ENCODE measurements at regions not wholly inside any gene's neighbourhood (a gene's known extent, or its start where the extent isn't known, plus 50 kb on each side); places are given as distances from the start of the nearest gene placed in this dataset.
"Not testable (repeated sequence)": the region's sequence is repeated elsewhere in the genome, so short reads cannot be mapped to it uniquely, and the experiment has no call there.

DNA sequence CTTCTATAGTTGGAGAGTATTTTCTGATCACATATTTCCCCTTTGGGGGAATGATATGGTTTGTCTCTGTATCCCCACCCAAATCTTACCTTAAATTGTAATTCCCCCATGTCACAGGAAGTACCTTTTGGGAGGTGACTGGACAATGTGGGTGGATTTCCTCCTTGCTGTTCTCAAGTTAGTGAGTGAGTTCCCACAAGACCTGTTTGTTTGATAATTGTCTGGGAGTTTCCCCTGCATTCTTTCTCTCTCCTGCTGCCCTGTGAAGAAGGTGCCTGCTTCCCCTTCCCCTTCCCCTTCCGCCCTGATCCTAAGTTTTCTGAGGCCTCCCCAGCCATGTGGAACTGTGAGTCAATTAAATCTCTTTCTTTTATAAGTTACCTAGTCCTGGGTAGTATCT, 222.7 kb upstream of the SLC39A10 start:
- Mint-ChIP-seq H3K27me3 (ENCODE audit: low read depth) (no peaks in the 10 kb centered on the region), H3K9me3 (peaks cover 32% of the 10 kb centered on the region), H3K4me1 (ENCODE audit: low read depth) (peaks cover 12% of the 10 kb centered on the region), H3K4me3 (ENCODE audit: low read depth) (no peak overlapping the region), H3K27ac (no peak overlapping the region), H3K36me3 (ENCODE audit: low read depth) (peaks cover 14% of the 10 kb centered on the region)
- intact Hi-C loops (cut with micrococcal nuclease): no loop called here
- DNase-seq (ENCODE audit: low spot score): no peak

DNA sequence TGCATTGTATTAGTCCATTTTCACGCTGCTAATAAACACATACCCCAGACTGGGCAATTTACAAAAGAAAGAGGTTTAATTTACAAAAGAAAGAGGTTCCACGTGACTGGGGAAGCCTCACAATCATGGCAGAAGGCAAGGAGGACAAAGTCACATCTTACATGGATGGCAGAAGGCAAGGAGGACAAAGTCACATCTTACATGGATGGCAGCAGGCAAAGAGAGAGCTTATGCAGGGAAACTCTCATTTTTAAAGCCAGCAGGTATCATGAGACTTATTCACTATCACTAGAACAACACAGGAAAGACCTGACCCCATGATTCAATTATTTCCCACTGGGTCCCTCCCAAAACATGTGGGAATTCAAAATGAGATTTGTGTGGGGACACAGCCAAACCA, 223.3 kb upstream of the SLC39A10 start:
- Mint-ChIP-seq H3K36me3 (ENCODE audit: low read depth) (peaks cover 11% of the 10 kb centered on the region), H3K9me3 (peaks cover 26% of the 10 kb centered on the region)
- DNase-seq (ENCODE audit: low spot score); H3K4me1 Mint-ChIP-seq (ENCODE audit: low read depth); H3K4me3 Mint-ChIP-seq (ENCODE audit: low read depth); H3K27me3 Mint-ChIP-seq (ENCODE audit: low read depth); intact Hi-C loops (cut with micrococcal nuclease); H3K27ac Mint-ChIP-seq: not testable (repeated sequence)

DNA sequence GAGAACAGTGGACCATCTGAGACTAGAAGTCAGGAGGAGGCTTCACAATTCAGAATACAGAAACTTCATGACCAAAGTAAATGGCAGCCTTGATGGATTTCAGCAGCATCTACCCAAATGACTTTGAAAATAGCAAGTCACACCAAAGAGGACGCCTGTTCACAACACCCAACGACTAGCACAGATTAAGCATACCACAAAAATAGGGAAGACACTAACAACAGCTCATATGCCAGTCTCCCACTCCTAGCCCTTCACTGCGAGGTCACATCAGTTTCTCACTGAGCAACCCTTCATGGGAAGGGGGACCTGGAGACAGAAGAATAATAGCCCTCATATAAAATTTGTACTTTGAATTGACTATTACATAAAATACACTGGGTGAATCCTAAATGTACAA, 228.4 kb upstream of the SLC39A10 start:
- Mint-ChIP-seq H3K27me3 (ENCODE audit: low read depth) (no peaks in the 10 kb centered on the region), H3K4me1 (ENCODE audit: low read depth) (peaks cover 7% of the 10 kb centered on the region), H3K36me3 (ENCODE audit: low read depth) (peaks cover 4% of the 10 kb centered on the region), H3K27ac (no peak overlapping the region), H3K9me3 (peaks cover 11% of the 10 kb centered on the region), H3K4me3 (ENCODE audit: low read depth) (no peak overlapping the region)
- no peak for DNase-seq (ENCODE audit: low spot score)
- intact Hi-C loops (cut with micrococcal nuclease): no loop called here

DNA sequence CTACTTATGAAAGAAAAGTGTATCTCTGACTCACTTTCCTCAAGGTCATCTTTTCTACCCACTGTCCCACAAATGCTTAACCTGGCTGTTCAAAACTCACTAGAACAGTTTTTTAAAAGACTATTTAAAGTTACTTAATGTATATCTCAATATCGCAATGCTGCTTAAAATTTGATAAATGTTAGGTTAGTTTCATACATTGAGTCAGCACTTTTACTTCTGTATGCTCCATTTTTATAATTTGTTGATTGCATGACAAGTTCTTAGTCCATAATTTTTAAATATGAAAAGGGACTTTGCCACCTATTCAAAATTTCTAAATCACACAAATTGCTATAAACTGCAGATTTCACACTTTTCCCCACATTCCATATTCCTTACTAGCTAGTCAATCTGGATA, 231.7 kb upstream of the SLC39A10 start:
- Mint-ChIP-seq H3K9me3 (no peaks in the 10 kb centered on the region), H3K27ac (no peak overlapping the region), H3K4me1 (ENCODE audit: low read depth) (no peaks in the 10 kb centered on the region), H3K36me3 (ENCODE audit: low read depth) (no peaks in the 10 kb centered on the region), H3K27me3 (ENCODE audit: low read depth) (no peaks in the 10 kb centered on the region), H3K4me3 (ENCODE audit: low read depth) (no peak overlapping the region)
- intact Hi-C loops (cut with micrococcal nuclease): no loop called here
- DNase-seq (ENCODE audit: low spot score): no peak

DNA sequence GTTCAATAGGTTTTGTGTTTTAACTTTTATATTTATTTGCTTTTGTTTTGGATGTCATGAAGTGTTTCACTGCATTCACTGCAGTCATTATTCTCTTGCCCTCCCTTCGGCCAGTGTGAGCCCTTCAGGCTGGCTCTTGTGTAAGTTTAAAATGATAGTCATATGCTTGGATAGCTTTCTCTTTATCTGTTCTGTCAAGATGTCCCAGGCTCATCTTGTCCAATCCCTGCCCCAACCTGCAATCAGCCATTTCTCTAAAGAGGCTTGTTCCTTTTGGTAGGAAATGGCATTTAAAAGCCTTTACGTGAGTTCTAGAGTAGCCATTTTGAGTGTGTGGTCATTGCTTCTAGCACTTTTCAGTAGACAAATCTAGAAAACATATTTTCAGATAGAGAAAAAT, 238.0 kb upstream of the SLC39A10 start:
- H3K27ac Mint-ChIP-seq: no peak overlapping the region
- intact Hi-C loops (cut with micrococcal nuclease): no loop called here
- H3K4me3 Mint-ChIP-seq (ENCODE audit: low read depth): no peak overlapping the region
- H3K36me3 Mint-ChIP-seq (ENCODE audit: low read depth): peaks cover 3% of the 10 kb centered on the region
- H3K27me3 Mint-ChIP-seq (ENCODE audit: low read depth): no peaks in the 10 kb centered on the region
- no peak for DNase-seq (ENCODE audit: low spot score)
- H3K9me3 Mint-ChIP-seq: no peaks in the 10 kb centered on the region
- H3K4me1 Mint-ChIP-seq (ENCODE audit: low read depth): no peaks in the 10 kb centered on the region

DNA sequence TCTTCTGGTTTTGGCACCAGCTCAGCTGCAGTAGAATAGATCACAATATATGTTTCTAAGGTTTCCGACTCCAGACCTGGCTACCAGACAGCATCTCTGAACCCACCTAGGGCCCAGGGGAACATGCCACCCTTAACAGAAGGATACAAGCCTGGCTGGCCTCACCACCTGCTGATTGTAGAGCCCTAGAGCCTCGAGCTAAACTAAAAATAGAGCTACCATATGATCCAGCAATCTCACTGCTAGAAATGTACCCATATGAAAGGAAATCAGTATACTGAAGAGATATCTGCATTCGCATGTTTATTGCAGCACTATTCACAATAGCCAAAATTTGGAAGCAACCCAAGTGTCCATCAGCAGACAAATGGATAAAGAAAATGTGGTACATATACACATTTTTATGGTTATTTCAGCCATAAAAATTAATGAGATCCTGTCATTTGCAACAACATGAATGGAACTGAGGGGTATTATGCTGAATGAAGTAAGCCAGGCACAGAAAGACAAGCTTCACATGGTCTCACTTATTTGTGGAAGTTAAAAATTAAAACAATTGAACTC, 242.4 kb upstream of the SLC39A10 start:
- no peak overlapping the region for H3K4me3 Mint-ChIP-seq (ENCODE audit: low read depth)

DNA sequence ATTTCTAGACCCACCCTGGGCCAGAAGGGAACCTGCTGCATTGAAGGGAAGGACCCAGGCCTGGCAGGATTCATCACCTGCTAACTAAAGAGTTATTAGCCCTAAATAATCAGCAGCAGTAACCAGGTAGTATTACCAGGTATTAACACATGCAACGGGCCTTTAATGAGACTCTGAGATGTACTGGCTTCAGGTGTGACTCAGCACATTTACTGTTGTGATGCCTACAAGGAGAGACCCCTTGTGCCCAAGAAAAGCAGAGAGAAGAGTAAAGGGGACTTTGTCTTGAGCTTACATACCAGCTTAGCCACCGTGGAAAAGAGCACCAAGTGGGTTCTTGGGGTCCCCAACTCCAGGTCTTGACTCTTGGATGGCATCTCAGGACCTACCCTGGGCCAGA, 243.1 kb upstream of the SLC39A10 start:
- no peak overlapping the region for H3K4me3 Mint-ChIP-seq (ENCODE audit: low read depth)
- H3K4me1 Mint-ChIP-seq (ENCODE audit: low read depth): peaks cover 8% of the 10 kb centered on the region
- H3K27me3 Mint-ChIP-seq (ENCODE audit: low read depth): no peaks in the 10 kb centered on the region
- no peak overlapping the region for H3K27ac Mint-ChIP-seq
- DNase-seq (ENCODE audit: low spot score): no peak
- H3K36me3 Mint-ChIP-seq (ENCODE audit: low read depth): peaks cover under 1% of the 10 kb centered on the region
- H3K9me3 Mint-ChIP-seq: no peaks in the 10 kb centered on the region
- intact Hi-C loops (cut with micrococcal nuclease): no loop called here

More for the DNA sequence above, 242.4 kb upstream of the SLC39A10 start:
- no peak for DNase-seq (ENCODE audit: low spot score)
- Mint-ChIP-seq H3K36me3 (ENCODE audit: low read depth) (peaks cover 3% of the 10 kb centered on the region), H3K4me1 (ENCODE audit: low read depth) (peaks cover 8% of the 10 kb centered on the region), H3K9me3 (no peaks in the 10 kb centered on the region), H3K27ac (no peak overlapping the region), H3K27me3 (ENCODE audit: low read depth) (no peaks in the 10 kb centered on the region)
- intact Hi-C loops (cut with micrococcal nuclease): no loop called here

DNA sequence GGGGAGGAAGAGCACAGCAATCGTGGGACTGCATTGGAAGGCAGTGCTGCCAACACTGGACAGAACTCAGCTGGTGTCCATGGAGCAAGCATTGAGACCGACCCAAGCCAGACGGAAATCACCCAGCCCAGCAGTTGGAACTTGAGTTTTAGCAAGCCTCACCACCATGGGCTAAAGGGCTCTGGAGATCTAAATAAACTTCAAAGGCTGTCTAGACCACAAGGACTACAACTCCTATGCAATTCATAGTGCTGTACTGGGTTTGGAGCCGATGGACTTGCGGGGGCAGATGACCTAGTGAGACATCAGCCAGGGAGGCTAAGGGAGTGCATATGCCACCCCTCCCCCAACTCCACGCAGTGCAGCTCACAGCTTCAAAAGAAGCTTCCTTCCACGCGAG, 243.6 kb upstream of the SLC39A10 start:
- Mint-ChIP-seq H3K36me3 (ENCODE audit: low read depth) (no peaks in the 10 kb centered on the region), H3K4me3 (ENCODE audit: low read depth) (no peak overlapping the region), H3K4me1 (ENCODE audit: low read depth) (peaks cover 8% of the 10 kb centered on the region), H3K27ac (no peak overlapping the region), H3K9me3 (no peaks in the 10 kb centered on the region), H3K27me3 (ENCODE audit: low read depth) (no peaks in the 10 kb centered on the region)
- no peak for DNase-seq (ENCODE audit: low spot score)
- intact Hi-C loops (cut with micrococcal nuclease): no loop called here

DNA sequence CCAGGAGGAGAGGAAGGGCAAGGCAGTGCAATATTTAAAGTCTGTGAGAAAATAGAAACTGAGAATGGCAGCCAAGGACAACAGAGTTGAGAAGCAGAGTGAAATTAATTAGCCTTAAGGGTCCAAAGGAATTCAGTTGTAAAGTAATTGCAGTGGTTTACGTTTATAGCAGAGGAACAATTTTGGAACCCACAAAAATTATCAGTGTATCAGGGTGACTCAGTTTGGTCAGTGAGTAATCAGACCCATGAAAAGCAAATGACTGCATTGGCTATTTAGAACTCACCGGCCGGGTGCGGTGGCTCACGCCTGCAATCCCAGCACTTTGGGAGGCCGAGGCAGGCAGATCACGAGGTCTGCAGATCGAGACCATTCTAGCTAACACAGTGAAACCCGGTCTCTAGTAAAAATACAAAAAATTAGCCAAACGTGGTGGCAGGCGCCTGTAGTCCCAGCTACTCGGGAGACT, 245.8 kb upstream of the SLC39A10 start:
- intact Hi-C loops (cut with micrococcal nuclease): no loop called here
- Mint-ChIP-seq H3K4me1 (ENCODE audit: low read depth) (peaks cover 22% of the 10 kb centered on the region), H3K27ac (no peak overlapping the region), H3K36me3 (ENCODE audit: low read depth) (no peaks in the 10 kb centered on the region), H3K27me3 (ENCODE audit: low read depth) (no peaks in the 10 kb centered on the region), H3K4me3 (ENCODE audit: low read depth) (no peak overlapping the region), H3K9me3 (no peaks in the 10 kb centered on the region)
- DNase-seq (ENCODE audit: low spot score): no peak

DNA sequence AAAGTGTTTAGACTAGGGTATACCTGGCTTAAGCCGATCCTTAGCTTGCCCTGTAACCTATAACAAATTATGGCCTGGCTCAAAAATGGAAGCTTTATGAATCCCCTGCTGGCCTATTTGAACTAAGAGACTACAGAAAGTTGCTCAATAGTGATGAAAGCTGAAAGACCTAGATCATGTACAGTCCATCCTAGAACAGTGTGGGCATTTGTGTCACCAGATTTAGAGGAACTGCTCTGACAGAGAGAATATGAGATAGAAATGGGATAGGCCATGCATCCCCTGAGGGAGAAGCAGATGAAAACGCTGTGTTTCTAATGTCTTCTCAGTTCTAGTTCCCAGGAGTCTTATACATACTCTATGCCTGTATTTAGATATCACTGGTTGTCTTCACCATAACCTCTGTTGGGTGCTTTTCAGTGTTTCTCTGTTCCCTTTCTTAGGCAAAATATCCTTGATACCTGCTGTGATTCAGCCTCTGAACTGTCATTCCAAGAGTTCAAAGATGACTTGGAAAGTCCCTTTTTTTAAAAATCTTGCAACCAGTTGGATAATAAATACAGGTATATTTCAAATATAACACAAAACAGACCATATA, 246.9 kb upstream of the SLC39A10 start:
- Mint-ChIP-seq H3K36me3 (ENCODE audit: low read depth) (peaks cover 3% of the 10 kb centered on the region), H3K4me3 (ENCODE audit: low read depth) (no peak overlapping the region), H3K4me1 (ENCODE audit: low read depth) (peaks cover 27% of the 10 kb centered on the region), H3K27me3 (ENCODE audit: low read depth) (no peaks in the 10 kb centered on the region), H3K9me3 (no peaks in the 10 kb centered on the region), H3K27ac (no peak overlapping the region)
- no peak for DNase-seq (ENCODE audit: low spot score)
- intact Hi-C loops (cut with micrococcal nuclease): no loop called here

DNA sequence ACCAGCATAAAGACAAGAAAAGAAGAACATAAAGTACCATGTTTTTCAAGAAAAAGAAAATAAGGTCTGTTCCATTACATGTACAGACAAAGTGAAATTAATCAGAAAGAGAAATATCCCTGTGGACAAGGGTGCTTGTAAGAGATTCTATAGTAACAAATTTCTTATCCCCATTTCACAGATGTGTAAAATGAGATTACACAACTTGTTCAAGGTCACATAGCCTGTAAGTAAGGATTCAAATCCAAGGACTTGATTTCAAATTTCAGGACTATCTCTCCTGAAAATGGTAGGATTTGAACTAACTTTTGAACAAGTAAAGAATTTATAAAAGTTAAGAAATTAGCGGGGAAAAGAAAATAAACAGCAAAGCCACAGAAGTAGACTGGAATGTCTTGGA, 248.2 kb upstream of the SLC39A10 start:
- H3K4me1 Mint-ChIP-seq (ENCODE audit: low read depth): peaks cover 31% of the 10 kb centered on the region
- peaks cover 3% of the 10 kb centered on the region for H3K36me3 Mint-ChIP-seq (ENCODE audit: low read depth)
- intact Hi-C loops (cut with micrococcal nuclease): loop anchor here (5.0 kb wide), 1 partner anchor 128 kb away; no protein-coding TSS in a partner anchor
- no peaks in the 10 kb centered on the region for H3K9me3 Mint-ChIP-seq
- no peak overlapping the region for H3K27ac Mint-ChIP-seq
- H3K4me3 Mint-ChIP-seq (ENCODE audit: low read depth): no peak overlapping the region
- no peaks in the 10 kb centered on the region for H3K27me3 Mint-ChIP-seq (ENCODE audit: low read depth)
- no peak for DNase-seq (ENCODE audit: low spot score)

DNA sequence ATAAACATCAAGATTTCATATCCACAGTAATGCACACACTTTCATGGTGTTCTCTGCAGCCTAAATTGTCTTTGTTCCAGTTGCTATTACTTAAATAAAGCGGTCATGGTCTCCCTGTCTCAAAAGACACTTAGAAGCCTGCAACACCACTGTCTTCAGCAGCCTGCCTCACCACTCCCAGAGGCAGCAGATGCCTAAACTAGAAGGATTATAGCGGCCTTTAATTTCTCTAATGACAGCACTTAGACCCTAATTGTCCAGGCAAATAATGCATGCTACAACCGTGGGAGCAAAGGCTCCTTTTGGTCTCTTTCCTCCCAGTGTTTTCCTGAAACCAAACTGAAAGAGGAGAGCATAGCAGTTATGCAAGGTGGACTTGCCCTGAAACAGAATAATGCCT, 248.8 kb upstream of the SLC39A10 start:
- H3K27me3 Mint-ChIP-seq (ENCODE audit: low read depth): no peaks in the 10 kb centered on the region
- no peak overlapping the region for H3K27ac Mint-ChIP-seq
- no peaks in the 10 kb centered on the region for H3K9me3 Mint-ChIP-seq
- no peak overlapping the region for H3K4me3 Mint-ChIP-seq (ENCODE audit: low read depth)
- H3K4me1 Mint-ChIP-seq (ENCODE audit: low read depth): peaks cover 31% of the 10 kb centered on the region
- no peak for DNase-seq (ENCODE audit: low spot score)
- H3K36me3 Mint-ChIP-seq (ENCODE audit: low read depth): peaks cover 3% of the 10 kb centered on the region
- intact Hi-C loops (cut with micrococcal nuclease): loop anchor here (5.0 kb wide), 1 partner anchor 129 kb away; no protein-coding TSS in a partner anchor

DNA sequence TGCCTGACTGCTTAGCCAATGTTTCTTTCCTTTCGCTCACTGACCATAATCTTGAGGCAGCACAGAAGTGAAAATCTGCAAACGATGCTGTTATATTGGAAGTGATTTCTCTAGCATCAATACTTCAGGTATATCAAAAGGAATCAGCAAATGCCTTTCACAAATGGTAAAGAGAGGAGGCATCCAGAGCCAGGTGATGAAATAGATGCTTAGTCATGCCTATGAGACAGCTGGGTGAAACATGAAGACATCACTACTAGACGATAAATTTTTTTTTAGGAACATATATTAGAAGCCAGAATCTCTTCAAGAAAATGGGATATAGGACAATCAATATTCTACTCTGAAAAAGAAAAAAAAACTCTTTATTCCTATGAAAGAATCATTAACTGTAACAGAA, 249.2 kb upstream of the SLC39A10 start:
- Mint-ChIP-seq H3K9me3 (no peaks in the 10 kb centered on the region), H3K4me3 (ENCODE audit: low read depth) (no peak overlapping the region), H3K36me3 (ENCODE audit: low read depth) (peaks cover 3% of the 10 kb centered on the region), H3K27ac (no peak overlapping the region), H3K27me3 (ENCODE audit: low read depth) (no peaks in the 10 kb centered on the region), H3K4me1 (ENCODE audit: low read depth) (peaks cover 31% of the 10 kb centered on the region)
- intact Hi-C loops (cut with micrococcal nuclease): loop anchor here (5.0 kb wide), 1 partner anchor 130 kb away; no protein-coding TSS in a partner anchor
- DNase-seq (ENCODE audit: low spot score): no peak
